Activated CD8-positive, alpha-beta memory T cell treated with anti-CD3 and anti-CD28 coated beads for 48 hours (primary cell): ENCODE measurements at regions not wholly inside any gene's neighbourhood (a gene's known extent, or its start where the extent isn't known, plus 50 kb on each side); places are given as distances from the start of the nearest gene placed in this dataset.
"Not testable (repeated sequence)": the region's sequence is repeated elsewhere in the genome, so short reads cannot be mapped to it uniquely, and the experiment has no call there.

Source experiments
- DNase-seq, 3 experiments: peaks; one replicate each; pipeline ENCODE4 v3.0.0-alpha.2; 2020; ENCODE audit warnings: low read depth in 2 of 3, low spot score in 2 of 3

DNA sequence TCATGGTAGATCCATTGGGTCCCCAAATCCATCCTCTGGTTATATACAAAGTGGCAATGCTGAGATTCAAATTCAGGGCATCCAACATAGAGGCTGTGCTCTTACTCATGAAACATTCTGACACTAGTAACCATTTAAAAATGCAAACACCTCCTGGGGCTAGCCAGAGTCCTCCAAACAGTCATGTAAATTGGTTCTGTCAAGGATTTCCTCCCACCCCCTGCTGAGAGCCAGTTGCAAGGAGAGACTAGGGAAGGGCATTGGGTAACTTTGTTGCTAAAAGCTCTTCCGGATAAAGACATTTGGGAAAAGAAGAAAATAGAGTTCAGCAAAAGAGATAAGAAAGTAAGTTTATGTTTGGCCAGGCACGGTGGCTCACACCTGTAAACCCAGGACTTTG, 58.3 kb downstream of the ART5 start:
- DNase-seq = not testable (repeated sequence)

DNA sequence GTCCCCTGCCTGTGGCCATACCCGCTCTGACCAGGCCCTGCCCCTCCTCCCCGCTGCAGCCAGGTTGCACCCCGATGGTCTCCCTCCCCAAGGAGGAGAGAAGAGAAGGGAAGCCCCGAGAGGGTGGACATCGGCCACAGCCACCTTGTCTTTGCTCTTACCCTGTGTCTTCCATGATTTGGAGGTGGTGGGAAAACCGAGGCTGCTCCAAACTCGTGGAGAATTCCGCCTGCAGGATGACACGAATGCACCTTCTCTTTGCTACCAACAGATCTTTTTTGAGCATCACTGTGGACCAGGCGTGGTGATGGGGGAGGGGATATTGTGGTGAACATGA, 60.4 kb downstream of the ART5 start:
- DNase-seq = not testable (repeated sequence)

DNA sequence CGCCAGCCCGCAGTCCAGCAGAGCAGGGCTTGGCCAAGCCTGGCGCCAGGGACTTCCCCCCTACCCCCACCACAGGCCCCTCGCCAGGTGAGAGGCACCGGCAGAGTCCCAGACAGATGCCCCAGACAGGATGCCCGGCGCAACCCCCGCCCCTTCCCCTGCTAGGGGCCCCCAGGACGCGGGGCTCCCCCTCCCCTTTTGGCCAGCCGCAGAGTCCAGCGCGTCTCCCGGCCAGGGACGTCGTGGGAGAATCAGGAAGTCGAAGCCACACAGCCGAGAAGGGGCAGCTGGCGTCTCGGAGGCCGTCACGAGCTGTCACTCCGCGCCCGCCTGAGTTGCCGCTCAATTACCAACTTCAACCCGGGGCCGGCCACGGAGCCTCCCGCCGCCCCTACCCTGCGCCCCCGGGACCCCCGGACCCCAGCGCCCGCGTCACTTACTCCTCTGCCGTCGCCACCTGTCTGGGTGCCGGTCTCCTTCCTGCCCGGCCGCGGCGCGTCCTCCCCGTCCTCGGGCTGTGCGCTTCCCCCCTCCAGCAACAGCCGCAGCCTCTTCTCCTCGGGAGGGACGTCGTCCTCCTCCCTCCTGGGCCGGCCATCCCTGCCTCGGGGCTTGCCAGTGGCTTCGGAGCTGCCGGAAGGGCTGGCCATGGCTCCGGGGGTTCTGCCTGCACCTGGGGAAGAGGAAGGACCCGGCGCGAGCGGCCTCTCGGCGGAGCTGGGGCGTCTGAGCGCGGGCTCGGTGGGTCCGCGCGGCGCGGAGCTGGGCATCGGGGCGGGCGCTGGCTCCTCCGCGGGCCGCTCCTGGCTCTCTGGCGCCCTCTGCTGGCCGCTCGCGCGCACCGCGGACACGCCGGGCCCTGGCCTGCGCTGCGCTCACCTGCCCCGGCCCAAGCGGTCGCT, 61.1 kb downstream of the ART5 start:
- DNase-seq = peak; percentile 37 to 52 (median 51)

DNA sequence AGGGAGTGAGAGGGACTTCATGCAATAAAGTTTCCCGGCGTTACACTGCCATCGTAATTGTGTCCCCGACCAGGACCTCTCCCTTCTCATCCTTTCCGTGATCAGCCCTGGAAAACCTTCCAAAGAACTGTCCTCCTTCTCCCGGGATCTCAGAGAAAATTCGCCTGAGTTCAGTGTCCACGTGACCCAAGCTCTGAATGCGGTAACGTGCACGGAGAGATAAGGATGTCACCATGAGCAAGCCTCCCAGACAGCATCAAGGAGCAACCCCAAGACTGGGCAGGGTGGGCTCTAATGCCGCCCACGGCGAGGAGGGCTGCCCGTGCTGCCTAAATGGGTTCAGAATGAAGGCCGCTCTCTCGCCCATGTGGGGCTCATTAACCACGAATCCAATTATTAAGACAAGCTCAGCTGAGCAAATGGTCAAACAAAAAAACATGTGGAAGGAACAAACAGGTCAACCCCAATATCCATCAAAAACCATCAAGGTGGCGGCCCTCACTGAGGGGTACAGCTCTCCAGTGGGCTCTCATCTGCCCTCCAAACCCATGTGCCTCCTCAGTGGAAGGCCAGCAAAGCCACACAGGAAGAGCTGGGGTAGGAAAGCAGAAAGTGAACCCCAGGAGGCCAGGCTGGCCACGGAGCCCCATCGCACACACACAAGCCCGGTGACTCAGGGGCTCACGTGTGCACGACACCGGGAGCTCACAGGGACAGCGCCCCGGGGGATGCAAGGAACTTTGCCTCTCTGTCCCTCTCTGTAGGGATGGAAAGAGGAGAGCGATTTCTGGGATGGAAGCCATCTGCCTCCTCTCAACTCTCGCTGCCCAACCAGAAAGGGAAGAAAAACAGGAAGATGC, 62.0 kb downstream of the ART5 start:
- DNase-seq = not testable (repeated sequence)

DNA sequence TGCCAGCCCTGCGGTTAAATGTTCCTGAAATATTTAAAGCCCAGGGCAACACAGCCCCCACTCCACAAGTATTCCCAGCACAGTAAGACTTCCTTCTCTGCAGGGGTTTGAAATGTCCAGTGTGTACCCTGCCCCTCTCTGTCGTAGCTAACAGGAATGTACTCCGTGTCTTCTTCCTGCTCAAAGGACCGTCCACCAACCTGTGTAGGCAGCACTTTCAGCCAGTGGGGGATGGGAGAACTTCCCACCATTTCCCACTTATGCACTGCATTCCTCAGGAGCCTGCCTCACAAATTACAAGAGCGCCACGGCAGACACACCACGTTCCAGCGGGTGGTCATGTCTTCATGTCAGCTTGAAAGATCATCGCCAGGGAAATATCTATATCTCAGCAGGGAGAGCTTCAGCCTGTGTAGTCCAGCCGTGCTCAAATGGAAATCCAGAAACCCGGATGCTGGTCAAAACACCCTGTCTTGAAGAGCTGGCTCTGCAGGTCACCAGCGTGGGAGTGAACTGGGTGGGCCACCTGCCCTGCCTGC, 65.7 kb downstream of the ART5 start:
- DNase-seq = not testable (repeated sequence)

DNA sequence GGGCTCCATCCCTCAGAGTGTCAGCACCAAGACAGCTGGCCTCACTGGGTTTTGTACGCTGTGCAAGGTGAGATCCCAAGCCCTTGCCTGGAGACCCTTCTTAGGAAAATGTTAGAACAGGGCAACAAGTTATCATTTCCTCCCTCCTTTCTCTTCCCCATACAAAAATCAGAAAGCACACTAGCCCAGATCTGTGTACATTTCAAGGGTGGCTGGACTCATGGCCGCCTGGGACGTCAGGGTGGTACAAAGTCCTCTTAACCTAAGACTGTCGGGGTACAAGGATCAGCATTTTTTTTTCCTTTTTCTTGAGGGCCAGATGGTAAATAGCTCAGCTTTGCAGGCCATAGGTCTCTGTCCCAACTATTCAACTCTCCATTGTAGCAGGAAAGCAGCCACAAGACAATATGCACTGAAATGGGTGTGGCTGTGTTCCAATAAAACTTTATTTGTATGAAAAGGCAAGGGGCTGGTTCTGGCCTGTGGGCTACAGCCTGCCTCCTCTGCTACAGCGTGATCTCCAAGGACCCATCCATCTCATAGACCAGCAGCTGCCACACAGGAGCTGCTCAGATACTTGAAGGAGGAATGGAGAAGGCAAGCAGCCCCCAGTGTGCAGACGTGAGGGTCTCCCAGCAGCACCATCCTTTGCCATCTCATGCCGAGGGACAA, 68.7 kb downstream of the ART5 start:
- not testable (repeated sequence) for DNase-seq

DNA sequence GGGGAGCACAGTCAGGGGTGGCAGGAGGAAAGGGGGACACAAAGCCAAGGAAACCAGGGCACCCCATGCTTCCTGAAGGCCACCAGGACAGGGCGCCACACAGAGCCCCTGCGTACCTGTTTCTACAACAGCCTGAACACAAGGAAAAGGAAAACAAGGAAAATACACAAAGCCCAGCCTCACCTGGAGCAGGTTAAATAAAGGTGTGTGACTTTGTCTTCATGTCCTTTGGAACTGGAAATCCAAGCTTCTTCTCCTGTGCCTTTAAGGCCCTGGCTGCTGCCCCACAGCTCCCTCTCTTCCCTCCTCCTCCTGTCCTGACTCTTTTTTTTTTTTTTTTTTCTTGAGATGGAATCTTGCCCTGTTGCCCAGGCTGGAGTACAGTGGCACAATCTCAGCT, 70.0 kb downstream of the ART5 start:
- not testable (repeated sequence) for DNase-seq

DNA sequence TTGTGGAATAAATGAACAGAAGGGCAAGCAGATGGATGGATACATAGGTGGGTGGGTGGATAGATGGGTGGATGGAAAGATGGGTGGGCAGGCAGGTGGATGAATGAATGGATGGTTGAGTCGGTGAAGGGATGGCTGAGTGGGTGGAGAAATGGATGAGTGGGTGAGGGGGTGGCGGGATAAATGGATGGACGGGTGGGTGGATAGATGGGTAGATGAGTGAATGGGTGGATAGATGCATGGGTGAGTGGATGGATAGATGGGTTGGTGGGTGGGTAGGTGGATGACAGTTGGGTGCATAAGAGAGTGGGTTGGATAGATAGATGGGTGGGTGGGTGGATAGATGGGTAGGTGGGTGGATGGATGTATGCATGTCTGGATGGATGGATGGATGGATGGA, 76.0 kb downstream of the ART5 start:
- not testable (repeated sequence) for DNase-seq

DNA sequence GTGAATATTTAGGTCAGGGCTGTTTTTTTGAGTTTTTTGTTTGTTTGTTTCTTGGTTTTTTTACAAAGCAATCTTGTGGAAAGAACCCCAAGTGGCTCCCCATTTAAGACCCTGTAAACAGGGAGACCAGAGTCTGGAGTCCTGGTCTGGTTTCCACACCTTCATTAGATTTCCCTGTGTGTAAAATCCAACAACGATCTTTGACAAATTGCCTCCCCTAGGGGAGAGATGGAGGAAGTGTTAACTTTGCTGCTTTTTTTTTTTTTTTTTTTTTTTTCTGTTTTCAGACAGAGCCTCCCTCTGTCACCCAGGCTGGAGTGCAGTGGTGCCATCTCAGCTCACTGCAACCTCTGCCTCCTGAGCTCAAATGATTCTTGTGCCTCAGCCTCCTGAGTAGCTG, 77.4 kb downstream of the ART5 start:
- not testable (repeated sequence) for DNase-seq

DNA sequence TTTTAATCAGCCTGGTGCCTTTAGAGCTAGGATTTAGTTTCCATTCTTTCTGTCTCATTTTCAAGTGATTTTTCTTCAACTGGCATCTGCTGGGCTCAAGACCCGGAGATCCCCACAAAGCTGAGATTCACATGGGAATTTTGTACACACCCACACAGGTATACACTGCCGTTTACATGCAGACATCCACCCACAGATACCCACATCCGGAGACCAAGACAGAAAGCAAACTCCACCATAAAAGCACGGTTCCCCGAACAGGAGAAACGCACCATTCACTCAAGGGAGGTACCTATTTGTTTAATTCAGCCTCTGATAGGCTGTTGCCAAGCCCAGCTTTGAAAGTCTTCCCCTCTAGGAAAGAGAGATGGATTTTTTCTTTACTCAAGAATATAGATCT, 87.2 kb downstream of the ART5 start:
- DNase-seq = not testable (repeated sequence)

DNA sequence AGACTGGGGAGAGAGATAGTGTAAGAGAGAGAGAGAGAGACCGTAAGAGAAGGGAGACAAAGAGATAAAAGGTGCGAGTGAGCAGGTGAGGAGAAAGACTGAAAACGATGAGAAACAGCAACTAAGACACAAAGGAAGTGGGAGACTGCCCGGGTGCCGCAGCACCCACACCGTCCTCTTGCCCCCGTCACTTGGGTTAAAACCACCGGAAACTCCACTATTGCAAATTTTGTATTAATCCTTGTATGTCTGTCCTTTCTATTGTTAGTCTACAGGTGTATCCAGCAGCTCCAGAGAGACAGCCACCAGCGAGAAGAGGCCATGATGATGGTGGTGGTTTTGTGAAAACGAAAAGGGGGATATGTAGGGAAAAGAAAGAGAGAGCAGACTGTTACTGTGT, 96.8 kb downstream of the ART5 start:
- not testable (repeated sequence) for DNase-seq

DNA sequence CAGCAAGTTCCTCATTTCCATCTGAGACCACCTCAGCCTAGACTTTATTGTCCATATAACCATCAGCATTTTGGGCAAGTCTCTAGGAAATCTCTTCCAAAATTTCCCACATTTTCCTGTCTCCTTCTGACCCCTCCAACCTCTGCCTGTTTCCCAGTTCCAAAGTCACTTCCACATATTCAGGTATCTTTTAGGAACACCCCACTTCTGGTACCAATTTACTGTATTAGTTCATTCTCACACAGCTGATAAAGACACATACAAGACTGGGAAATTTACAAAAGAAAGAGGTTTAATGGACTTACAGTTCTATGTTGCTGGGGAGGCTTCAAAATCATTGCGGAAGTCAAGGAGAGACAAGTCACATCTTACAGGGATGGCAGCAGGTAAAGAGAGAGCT, 103.6 kb downstream of the ART5 start:
- DNase-seq = not testable (repeated sequence)

DNA sequence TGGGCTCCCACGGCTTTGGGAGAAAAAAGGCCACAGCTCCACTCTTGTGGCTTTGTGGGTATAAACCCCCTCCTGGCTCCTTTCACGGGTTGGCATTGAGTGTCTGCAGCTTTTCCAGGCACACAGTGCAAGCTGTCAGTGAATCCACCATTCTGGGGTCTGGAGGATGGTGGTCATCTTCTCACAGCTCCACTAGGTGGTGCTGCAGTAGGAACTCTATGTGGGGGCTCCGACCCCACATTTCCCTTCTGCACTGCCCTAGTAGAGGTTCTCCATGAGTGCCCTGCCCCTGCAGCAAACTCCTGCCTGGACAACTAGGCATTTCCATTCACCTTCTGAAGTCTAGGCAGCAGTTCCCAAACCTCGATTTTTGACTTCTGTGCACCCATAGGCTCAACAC, 104.5 kb downstream of the ART5 start:
- not testable (repeated sequence) for DNase-seq

DNA sequence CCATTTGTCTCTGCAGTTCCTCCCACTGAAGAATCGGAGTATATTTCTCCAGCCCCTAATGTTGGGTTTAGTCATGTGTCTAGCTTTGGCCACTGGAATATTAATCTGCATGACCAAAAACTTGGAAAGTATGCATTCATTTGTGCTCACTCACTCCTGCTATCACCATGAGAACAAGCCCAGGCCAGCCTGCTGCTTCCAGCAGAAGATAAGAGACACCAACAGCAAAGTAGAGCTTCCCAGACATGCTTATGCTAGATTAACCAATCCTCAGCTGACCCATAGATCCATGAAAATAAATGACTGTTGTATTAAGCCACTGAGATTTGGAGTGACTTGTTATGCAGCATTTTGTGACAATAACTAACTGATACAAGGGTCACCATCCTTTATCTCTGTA, 108.8 kb downstream of the ART5 start:
- not testable (repeated sequence) for DNase-seq

DNA sequence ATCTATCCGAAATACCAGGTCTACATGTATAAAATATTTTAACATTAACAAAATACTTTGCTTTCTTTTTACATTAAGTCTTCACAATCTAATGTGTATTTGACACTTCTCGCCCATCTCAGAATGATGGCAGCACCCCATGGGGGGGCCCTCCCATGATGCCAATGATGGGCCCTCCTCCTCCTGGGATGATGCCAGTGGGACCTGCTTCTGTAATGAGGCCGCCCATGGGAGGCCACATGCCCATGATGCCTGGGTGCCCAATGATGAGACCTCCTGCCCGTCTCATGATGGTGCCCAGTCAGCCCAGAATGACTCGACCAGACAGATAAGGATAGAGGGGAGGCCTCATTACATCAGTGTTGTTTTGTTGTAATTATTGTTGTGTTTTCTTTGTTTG, 110.5 kb downstream of the ART5 start:
- DNase-seq = not testable (repeated sequence)

DNA sequence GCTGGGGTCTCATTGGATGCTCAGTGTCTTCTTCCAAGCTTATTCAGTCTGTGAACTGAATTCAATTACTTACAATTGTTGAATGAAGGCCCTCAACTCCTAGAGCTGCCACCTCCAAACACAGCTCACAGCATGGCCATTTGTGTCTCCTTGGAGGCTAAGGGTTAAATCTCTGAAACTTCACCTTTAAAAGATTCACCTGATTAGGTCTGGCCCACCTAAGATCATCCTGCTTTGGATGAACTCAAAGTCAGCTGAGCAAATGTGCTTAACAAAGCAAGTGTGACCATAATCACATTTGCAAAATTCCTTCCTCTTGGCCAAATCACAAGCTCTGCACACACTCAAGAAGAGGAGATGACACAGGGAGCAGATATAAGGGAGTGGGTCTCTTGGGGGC, 118.2 kb downstream of the ART5 start:
- not testable (repeated sequence) for DNase-seq

DNA sequence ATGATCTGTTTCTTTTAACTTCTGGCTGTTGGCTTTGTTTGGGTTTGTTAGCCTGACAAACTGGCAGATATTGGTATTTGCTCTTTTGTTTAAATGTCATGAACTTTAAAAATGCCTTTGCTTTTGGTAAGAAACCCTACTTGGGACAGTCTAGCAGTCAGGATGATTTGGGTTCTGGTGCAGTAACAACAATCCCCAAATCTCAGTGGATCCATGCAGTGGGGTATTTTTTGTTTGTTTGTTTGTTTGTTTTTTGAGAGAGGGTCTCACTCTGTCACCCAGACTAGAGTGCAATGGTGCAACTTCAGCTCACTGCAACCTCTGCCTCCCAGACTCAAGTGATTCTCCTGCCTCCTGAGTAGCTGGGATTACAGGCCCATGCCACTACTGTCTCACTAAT, 120.9 kb downstream of the ART5 start:
- not testable (repeated sequence) for DNase-seq

DNA sequence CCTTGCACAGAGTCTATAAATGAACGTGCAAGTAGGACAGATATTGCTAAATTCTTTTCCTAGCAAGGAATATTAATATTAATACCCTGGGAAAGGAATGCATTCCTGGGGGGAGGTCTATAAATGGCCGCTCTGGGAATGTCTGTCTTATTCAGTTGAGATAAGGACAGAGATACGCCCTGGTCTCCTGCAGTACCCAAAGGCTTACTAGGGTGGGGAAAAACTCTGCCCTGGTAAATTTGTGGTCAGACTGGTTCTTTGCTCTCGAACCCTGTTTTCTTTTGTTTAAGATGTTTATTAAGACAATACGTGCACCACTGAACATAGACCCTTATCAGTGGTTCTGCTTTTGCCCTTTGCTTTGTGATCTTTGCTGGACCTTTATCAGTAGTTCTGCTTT, 122.0 kb downstream of the ART5 start:
- not testable (repeated sequence) for DNase-seq

DNA sequence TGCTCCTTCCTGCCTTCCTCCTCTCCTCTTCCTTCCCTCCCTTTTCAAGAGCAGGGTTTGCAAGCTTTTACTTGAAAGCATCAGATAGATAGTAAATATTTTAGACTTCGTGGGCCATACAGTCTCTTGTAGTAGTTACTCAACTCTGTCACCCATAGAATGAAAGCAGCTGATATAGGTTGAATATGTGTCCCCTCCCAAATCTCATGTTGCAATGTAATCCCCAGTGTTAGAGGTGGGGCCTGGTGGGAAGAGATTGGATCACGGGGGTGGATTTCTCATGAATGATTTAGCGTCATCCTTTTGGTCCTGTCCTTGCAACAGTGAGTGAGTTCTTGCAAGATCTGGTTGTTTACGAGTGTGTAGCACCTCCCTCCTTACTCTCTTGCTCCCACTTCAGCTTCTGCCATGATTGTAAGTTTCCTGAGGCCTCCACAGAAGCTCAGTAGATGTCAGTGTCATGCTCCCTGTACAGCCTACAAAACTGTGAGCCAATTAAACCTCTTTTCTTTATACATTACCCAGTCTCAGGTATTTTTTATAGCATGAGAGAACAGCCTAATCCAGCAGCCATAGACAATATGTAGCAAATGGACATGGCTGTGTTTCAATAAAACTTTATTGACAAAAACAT, 124.7 kb downstream of the ART5 start:
- not testable (repeated sequence) for DNase-seq

DNA sequence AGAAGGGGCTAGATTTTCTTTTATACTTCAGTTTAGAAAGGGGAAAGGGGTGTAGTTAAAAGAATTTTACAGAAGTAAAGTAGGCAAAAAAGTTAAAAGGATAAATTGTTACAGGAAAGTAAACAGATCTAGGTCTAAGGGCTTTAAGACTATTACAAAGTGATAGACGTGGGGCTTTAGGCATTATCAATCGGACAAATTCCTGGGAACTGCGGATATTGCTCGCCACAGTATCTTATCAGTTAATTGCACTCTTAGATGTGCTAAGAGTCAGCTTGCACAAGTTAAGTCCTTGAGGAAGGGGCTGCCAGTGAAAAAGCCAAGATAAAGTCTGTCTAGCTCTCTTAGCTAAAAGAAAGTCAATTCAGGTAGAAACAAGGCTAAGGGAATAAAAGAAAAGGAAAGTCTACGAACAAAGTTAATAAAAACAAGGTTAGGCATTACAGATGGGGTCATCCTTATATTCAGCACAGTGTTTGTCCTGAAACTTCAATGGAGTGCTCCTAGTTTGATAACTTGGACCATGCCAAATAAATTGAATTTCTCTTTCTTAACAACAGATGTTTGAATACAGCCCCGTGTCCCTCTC, 125.4 kb downstream of the ART5 start:
- not testable (repeated sequence) for DNase-seq
